GM19328 (cell line): ENCODE measurements at regions not wholly inside any gene's neighbourhood (a gene's known extent, or its start where the extent isn't known, plus 50 kb on each side); places are given as distances from the start of the nearest gene placed in this dataset.

ENCODE experiments used
- ATAC-seq: cut with Tn5 transposase; IDR thresholded peaks from one replicate; pipeline ENCODE4 v1.9.1; 2021; ENCODE audit warnings: mild to moderate bottlenecking, moderate library complexity; ENCODE audit not compliant: unreplicated experiment

- no peak for ATAC-seq
These were observed 119.2 kb downstream of the ETAA1 start for GRCh38 chr2:67516362-67516761.

DNA sequence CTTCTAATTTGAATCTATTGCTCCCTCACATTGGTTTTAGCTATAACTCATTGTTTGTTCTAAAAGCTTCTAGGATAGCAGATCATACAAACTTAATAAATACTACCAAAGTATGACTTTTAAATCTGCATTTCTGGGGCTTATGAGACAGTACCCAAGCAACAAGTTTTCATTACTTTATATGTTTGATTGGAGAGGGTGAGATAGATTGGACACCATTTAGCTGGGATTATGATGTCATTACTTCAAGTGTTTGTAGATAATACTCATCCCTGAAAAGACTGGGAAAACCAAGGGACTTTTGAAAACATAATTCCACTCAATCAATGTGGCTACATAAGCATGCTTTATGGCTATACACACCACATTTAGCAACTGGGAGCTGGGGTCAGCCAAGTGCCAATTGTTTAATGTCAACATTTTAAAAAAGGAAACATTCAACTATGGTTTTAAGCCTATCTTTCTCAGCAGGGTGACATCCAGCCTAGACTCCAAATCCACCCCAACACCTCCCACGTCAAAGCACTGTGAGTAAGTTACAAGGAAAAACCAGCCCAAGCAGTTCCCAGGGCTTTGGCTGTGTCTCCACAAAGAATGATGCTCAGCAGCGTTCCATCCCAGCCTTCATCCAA lies 119.9 kb downstream of the ETAA1 start:
- no peak for ATAC-seq

DNA sequence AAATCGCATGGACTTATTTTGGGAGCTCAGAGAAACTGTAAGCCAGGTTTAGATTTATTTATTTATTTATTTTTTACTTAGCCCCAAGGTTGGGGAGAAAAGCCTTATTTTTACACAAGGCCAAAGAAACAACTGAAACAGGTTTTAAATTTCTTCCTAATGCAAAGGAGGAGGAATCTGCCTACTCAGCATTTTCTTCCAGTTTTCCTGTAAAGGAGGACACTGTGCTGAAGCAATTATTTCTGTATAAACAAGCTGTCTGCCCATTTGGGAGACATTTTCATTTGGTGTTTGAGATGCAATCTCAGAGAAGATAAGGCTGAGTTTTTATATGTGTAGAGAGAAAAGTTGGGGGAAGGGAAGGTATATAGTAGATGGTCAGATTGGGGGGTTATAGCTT lies 125.0 kb downstream of the ETAA1 start:
- no peak for ATAC-seq

GRCh38 chr2:67524213-67524612 lies 127.1 kb downstream of the ETAA1 start:
- ATAC-seq: no peak

GRCh38 chr2:67524777-67525176 lies 127.6 kb downstream of the ETAA1 start:
- no peak for ATAC-seq

DNA sequence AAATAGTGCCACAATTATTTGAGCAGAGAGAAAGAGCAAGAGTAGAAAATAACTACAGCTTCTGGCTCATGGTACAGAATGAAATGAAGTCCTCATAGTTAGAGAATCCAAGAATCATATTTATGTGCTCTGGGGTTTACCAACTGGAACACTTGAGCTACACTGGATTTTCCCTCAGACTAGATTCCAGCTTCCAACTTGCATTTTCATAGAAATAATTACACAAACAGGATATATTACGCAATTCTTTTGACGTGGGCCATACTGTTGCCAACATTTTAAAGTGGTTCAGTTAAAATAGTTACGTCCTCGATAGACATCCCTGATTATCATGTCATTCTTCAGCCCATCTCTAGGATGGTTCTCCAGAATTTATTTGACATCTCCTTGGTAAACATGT lies 129.2 kb downstream of the ETAA1 start:
- ATAC-seq: no peak

- no peak for ATAC-seq
These were observed 131.2 kb downstream of the ETAA1 start for GRCh38 chr2:67528320-67528719.

- ATAC-seq: no peak
These were observed 135.3 kb downstream of the ETAA1 start for GRCh38 chr2:67532387-67532786.

- no peak for ATAC-seq
These were observed 137.6 kb downstream of the ETAA1 start for GRCh38 chr2:67534745-67535144.

GRCh38 chr2:67540962-67541361 lies 143.8 kb downstream of the ETAA1 start:
- ATAC-seq: no peak

GRCh38 chr2:67544286-67544685 lies 147.2 kb downstream of the ETAA1 start:
- ATAC-seq: no peak

GRCh38 chr2:67548317-67549201 lies 151.4 kb downstream of the ETAA1 start:
- ATAC-seq: no peak

DNA sequence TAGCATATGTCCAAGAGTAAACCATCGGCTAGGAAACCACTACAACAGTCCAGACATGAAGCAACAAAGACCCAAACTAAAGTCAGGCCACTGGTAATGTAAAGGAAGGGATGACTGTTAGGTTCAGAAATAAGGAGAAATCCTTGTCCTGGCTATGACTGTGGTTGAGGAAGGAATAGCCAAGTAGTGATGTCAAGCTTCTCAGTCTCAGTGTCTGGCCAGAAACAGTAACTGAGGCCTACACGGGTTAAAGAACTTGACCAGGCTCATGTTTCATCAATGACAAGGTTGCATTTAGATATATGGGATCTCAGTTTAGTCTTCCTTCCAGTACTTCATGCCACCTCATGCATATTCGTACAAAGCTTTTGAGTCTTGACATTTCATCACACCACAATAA lies 162.0 kb downstream of the ETAA1 start:
- no peak for ATAC-seq

DNA sequence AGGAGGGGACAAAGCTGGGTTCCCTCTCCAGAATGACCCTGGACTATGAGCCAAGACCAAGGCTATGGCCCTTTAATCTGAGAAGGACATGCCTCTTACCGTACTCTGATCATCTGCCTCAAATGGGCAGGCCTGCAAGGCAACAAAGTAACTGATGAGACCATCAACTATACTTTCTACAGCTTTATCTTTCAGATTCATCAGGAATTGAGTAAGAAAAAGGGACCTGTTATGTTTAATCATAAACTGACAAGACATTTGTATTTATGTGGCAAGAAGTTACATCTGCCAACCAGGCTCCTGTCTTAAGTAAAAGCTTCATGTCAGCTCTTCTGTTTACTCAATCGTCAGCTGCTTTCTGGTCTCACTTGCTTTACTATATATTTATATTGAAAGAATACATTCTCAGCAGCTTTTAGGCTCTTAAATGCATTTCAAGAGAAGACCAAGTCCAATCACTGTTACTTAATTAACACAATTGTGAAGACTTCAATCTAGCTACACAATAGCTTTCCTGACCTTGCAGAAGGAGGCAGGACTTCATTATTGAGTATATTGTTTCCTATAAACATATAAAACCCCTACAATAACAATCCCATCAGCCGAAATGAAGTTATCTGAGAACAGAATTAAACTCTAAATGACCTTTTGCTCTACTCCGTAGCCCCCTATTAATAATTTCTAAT lies 163.8 kb downstream of the ETAA1 start:
- no peak for ATAC-seq

GRCh38 chr2:67561457-67561965 lies 164.4 kb downstream of the ETAA1 start:
- no peak for ATAC-seq

DNA sequence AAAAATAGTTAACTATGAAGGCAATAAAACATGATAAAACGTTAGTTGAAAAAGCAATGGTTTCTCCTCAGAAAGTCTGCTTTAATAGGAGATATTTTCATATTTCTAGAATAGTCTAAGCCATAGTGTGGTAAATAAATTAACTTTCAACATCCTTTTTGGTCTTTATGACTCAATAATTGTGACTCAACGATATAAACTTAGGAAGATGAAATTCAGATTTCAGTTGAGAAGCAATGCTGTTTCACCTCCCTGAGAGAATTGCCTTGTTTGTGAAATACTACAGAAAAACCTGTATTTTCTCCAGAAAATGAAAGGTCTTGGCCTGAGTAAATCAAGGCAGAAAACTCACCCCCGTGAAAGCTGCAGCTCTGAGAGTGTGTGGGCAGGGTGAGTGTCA lies 166.9 kb downstream of the ETAA1 start:
- ATAC-seq: no peak

DNA sequence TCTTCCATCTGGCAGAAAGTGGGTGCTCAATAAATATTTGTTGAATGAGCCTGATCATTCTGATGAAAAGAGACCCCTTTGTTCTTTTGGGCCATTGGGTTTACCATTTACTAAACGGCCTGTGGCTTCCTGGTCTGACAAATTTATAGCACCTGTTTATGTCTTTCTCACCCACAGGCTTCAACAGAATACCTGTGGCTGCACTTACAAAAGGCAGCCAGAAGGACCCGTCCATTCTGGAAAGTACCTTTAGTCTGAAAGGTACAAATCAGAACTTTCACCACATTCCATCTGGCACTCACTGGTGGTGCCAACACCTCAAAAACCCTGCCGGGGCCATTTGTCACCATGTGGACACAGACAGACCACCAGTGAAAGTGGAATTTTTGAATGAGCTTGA lies 167.5 kb downstream of the ETAA1 start:
- ATAC-seq: no peak

- ATAC-seq: no peak
These were observed 168.1 kb downstream of the ETAA1 start for GRCh38 chr2:67565262-67565661.

- no peak for ATAC-seq
These were observed 168.6 kb downstream of the ETAA1 start for GRCh38 chr2:67565761-67566160.

GRCh38 chr2:67566285-67566684 lies 169.2 kb downstream of the ETAA1 start:
- no peak for ATAC-seq

GRCh38 chr2:67566958-67567635 lies 170.0 kb downstream of the ETAA1 start:
- no peak for ATAC-seq
